GM18511 (cell line): ENCODE measurements at regions not wholly inside any gene's neighbourhood (a gene's known extent, or its start where the extent isn't known, plus 50 kb on each side); places are given as distances from the start of the nearest gene placed in this dataset.

Experiments
- ATAC-seq: cut with Tn5 transposase; IDR thresholded peaks from one replicate; pipeline ENCODE4 v1.9.1; 2021; ENCODE audit warnings: mild to moderate bottlenecking, moderate library complexity; ENCODE audit not compliant: unreplicated experiment

GRCh38 chr6:139776041-139776440, 401.6 kb upstream of the CITED2 start:
- no peak for ATAC-seq

DNA sequence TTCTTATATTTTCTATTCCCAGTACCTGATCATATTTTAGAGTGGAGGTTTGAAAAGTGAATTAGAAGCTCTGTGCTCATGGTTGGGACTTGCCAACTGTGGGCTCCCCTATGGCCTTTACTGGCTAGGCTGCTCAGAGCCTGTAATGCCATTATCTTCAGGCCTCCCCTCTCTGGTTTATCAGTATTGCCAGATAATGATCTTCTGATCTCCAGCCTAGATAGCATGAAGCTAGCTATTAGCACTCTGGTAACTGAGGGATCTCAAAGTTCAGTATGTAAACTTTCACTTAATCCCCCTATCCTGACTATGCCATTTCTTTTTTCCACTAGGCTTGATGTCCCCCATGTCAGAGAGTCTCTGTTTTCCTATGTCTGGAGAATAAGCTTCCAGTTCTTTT, 393.7 kb upstream of the CITED2 start:
- no peak for ATAC-seq

DNA sequence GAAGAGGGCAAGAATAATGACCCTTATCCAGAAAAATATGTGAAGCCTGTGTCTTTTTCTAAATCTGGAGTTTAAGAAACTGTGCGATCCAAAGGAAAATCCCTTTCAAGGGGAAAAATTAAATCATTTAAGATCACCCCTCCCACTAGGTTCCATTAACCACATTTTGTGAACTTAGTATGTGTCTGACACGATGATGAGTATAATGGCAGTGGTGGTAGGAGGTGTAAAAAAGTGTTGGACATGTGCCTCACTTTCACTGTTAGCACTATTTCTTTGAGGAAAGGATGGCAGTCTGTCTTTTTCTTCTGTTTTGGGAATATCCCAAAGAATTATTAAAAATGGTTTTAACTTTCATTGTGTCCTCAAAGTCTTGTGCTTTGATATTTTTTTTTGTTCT, 392.3 kb upstream of the CITED2 start:
- no peak for ATAC-seq

DNA sequence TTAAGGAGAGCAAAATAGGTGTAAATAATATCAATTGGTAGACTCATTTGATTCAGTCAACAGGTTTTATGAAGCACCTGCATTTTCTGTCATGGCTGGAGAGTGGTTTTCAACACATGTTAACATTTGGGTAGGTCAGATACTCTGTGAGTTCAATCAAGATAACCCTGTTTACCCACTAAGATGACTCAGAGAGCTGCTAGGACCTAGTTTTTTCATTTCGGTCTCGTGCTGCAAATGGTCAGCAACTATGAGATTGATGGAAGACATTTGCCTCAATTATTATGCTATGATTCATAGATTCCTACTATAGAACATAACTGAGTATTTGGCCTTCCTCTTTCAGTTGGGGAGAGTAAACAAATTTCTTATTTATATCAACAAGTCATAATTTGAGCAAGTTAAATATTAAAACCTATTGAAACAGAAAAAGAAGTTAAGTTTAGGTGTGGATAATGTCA, 391.4 kb upstream of the CITED2 start:
- ATAC-seq: no peak

DNA sequence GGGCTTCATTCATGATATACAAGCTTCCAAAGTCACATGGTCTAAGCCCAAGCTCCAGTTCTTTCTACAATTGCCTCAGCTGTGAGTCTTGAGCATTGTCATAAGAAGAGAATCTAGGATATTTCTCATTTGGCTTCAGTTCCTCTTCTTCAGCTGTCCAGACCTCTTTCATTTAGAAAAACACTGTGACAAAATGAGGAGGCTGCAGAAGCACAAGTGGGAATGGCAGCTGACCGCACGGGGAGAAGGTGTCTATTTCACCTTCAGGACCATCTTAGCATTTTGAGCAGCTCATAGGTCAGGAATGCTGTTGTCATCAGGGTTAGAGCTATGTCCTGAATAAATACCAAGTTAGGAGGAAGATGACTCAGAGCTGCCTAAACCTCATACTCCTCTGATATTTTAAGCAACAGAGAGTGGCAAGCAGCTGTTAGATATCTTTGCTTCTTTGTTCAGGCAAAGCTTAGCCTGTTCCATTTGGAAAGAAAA, 390.1 kb upstream of the CITED2 start:
- ATAC-seq: peak; percentile 86

GRCh38 chr6:139763468-139764210, 389.2 kb upstream of the CITED2 start:
- no peak for ATAC-seq

- ATAC-seq: peak; percentile 36
These were observed 388.2 kb upstream of the CITED2 start for GRCh38 chr6:139762587-139763031.

DNA sequence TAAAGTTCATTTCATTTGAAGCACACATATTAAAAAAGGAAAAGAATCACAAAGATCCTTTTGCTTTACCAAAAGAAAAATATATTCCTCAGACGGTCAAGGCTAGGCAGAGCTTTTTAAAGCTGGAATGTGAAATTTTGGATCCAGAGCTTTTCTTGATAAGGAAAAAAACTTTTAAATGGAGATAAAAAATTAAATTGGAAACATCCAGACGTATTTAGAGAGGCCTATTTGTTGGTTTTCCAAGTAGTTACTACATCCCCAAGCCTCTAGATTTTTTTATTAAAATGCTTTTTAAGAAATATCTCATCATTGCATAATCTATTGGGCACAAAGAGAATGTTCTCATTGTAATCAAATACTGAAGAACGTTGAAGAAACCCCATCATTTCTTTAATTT, 385.7 kb upstream of the CITED2 start:
- ATAC-seq: no peak

DNA sequence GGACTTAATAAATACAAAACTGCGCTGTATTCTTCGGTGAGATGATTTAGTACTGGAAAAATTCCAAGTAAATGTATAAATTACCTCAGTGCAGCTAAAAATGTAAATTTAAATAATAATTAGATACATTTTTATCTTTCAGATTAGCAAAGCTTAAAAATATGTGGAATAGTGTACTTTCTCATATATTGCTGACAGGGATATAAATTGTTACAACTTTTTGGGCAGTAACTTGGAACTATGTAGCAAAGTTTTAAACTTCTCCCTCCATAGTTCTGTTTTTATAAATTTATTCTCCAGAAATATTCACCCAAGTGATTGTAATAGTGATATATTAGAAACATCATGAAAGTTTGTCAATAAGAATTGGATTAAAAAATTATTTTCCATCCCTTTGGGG, 384.6 kb upstream of the CITED2 start:
- no peak for ATAC-seq

GRCh38 chr6:139758209-139758611, 383.8 kb upstream of the CITED2 start:
- no peak for ATAC-seq

DNA sequence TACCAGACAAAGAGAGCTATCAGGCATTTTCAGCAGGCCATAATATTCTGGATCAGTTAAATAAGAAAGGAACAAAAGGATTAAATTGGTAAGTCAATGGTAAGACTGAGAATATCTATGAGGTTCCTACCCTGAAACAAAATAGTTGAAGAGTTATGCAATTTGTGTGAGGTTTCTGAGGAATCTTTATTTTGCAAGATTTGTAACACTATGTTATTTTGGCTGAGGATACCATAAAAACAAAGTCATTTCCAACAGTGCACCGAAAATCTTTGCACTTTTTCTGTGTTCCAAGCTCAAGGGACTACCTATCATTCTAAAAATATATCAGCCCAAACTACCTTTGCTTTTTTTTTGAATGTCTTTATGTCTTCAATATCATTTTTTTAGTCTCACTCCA, 383.3 kb upstream of the CITED2 start:
- ATAC-seq: no peak

- no peak for ATAC-seq
These were observed 381.9 kb upstream of the CITED2 start for GRCh38 chr6:139756381-139756780.

DNA sequence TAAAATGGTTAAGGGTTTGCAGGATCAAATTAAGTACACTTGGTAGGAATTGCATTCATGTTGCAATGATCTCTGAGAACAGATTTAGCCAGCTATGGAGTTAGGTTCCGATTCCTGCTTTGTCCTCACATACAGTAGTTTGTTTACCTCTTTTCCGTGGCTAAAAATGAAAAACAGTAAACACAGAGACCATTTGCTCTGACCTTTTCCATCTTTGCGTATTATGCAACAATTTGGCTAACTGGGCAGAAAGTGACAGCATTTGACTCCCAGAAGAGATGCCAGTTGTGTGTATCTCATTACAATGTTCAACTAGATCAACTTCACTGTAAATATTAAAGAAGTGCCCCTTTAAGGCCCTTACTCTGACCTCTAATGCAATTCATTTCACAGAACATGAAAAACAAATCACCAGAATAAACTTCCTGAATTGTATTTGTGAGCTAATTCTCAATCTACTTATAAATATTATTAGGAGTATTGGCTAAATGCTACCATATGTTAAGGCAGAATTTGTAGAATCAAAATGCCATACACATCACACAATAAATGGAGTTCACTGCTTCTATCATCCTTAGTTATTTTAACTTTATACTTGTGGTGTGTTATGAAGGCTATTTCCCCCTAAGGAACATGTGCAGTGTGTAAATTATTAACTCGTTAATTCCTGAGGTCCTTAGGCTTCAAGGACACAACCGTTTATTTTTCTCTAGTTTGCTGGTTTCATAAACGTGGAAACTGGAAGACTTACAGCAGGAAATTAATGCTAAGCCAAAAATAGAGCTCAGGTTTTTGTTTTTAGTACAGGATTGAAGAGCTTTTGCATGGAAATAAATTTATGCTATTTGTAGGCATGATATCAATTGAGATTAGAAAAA, 380.7 kb upstream of the CITED2 start:
- ATAC-seq: no peak

- ATAC-seq: no peak
These were observed 378.9 kb upstream of the CITED2 start for GRCh38 chr6:139753198-139753861.

DNA sequence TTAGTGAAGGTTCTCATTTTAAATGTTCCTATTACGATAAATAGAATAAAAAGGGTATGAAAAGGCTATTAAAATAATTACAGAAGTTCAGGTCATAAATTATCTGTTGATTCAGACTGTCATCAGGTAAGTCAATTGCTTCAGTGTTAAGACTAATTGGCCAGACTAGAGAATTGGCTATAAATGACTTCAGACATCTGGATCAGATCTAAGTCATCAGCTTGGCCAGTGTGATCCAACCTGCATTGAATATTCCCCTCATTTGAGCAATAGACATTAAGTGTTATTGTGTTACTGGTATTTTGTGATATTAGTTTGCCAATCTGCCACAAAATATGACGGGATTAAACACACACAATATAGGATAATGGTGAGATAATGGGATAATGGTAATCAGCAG, 377.6 kb upstream of the CITED2 start:
- no peak for ATAC-seq

GRCh38 chr6:139751179-139751578, 376.7 kb upstream of the CITED2 start:
- no peak for ATAC-seq

- no peak for ATAC-seq
These were observed 374.1 kb upstream of the CITED2 start for GRCh38 chr6:139748353-139749146.

- no peak for ATAC-seq
These were observed 372.7 kb upstream of the CITED2 start for GRCh38 chr6:139747154-139747553.

DNA sequence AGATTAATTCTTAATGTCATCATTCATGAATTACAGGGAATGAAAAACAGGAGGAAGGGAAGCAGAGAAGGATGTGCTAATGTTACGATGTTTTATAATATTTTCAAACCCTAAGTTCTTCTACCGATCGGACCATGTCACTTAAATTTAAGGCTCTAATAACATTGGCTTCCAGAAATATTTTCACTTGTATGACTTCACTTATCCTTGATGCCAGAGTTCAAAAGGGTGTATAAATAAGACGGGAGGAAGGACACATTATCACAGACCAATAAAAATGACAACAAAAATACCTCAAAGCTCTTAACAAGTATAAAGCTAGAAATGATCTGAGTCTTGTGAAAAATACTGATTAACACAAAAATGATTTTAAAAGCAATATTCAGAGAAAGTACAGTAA, 370.4 kb upstream of the CITED2 start:
- ATAC-seq: no peak

- ATAC-seq: no peak
These were observed 369.4 kb upstream of the CITED2 start for GRCh38 chr6:139743664-139744437.
